ENCODE measurements at regions not wholly inside any gene's neighbourhood (a gene's known extent, or its start where the extent isn't known, plus 50 kb on each side); places are given as distances from the start of the nearest gene placed in this dataset.

- TF ChIP-seq TEAD4 (IDR thresholded peaks at IDR 0.05; ENCODE audit: low read length): 0 out of 2 replicates have a peak, but pooled peaks have one; percentile 29
- no peak for TF ChIP-seq TEAD4 (CRISPR knock-in tag; IDR thresholded peaks at IDR 0.05; ENCODE audit: borderline replicate concordance)
- peak; percentile 58 for TF ChIP-seq CBFA2T2 (conservative IDR thresholded peaks at IDR 0.05)
- TF ChIP-seq CBFA2T3 (IDR thresholded peaks at IDR 0.05): peak; percentile 73
- TF ChIP-seq RAD21 (CRISPR knock-in tag; conservative IDR thresholded peaks at IDR 0.05 in 1 of 2, IDR thresholded peaks at IDR 0.05 in 1 of 2): peak; percentile 15 to 28; a peak in 1 of 4 replicates
- peak; percentile 56; the same call in 1 of the 2 replicates for TF ChIP-seq TCF3 (CRISPR knock-in tag; IDR thresholded peaks at IDR 0.05)
Measured at GRCh38 chr15:78695854-78696253, 54.8 kb upstream of the CHRNB4 start (continued).

GRCh38 chr15:78695046-78695671 is 54.1 kb upstream of the CHRNB4 start:
- no peak overlapping the region for H3K9ac ChIP-seq (ENCODE audit: insufficient read depth in 1 of 2, low read depth in 2 of 2, low read length in 2 of 2)
- no peak for ATAC-seq
- intact Hi-C loops (cut with micrococcal nuclease): no loop called here
- H3K36me3 ChIP-seq (ENCODE audit: control insufficient read depth, insufficient read depth, low read length): no peaks in the 10 kb centered on the region
- CTCF ChIA-PET (ENCODE audit: low intra/inter-chr PET ratio): no interaction called here
- DNase-seq (ENCODE audit: extremely low read depth in 1 of 4, low spot score in 3 of 4): no peak
- no peaks in the 10 kb centered on the region for H4K20me1 ChIP-seq (replicated peaks; ENCODE audit: control insufficient read depth, insufficient read depth, low read length)
- POLR2A ChIA-PET: interaction anchor here (0.6 to 1.3 kb wide), 3 partner anchors 20 to 641 kb away, joined by 3 to 4 read pairs (median 4); no protein-coding TSS in a partner anchor
- no TSS peak for BruUV-seq (replicated peaks)
- no peaks in the 10 kb centered on the region for H3K79me2 ChIP-seq (ENCODE audit: control insufficient read depth, insufficient read depth, low read length)
- no peak for FAIRE-seq
- H2AFZ ChIP-seq (ENCODE audit: low read depth, low read length): no peak overlapping the region
- no peaks in the 10 kb centered on the region for H3K9me1 ChIP-seq (ENCODE audit: control insufficient read depth, insufficient read depth, low read length)
- H3K4me2 ChIP-seq (ENCODE audit: insufficient read depth, low read length): no peak overlapping the region
- no peaks in the 10 kb centered on the region for H3K9me3 ChIP-seq (replicated peaks; ENCODE audit: control insufficient read depth, insufficient read depth, low read depth, low read length)
- TF ChIP-seq TSC22D4 (tag; IDR thresholded peaks at IDR 0.05): no peak
- peak; percentile 64 for TF ChIP-seq ZNF24 (IDR thresholded peaks at IDR 0.05)
- no peak overlapping the region for H3K4me3 ChIP-seq
- H3K27me3 ChIP-seq (ENCODE audit: control insufficient read depth in 2 of 2, insufficient read depth in 2 of 2, low read length in 2 of 2): peaks cover 0 to 21% of the 10 kb centered on the region in 2 experiments; a peak in 4 of 5 replicates
- H3K4me1 ChIP-seq (replicated peaks in 1 of 2; ENCODE audit: control insufficient read depth in 2 of 2, insufficient read depth in 2 of 2, low read length in 2 of 2): peaks cover 0 to 5% of the 10 kb centered on the region in 2 experiments; a peak in 2 of 5 replicates
- H3K27ac ChIP-seq (ENCODE audit: extremely low read depth, low read depth, low read length): no peak overlapping the region
- in situ Hi-C loops (cut with MboI): no loop called here

All from K562 (cell line).